Left kidney (tissue), 1 donor: ENCODE measurements at regions not wholly inside any gene's neighbourhood (a gene's known extent, or its start where the extent isn't known, plus 50 kb on each side); places are given as distances from the start of the nearest gene placed in this dataset.
A peak's percentile ranks its signal among the peaks of the same experiment; 100 is the strongest.

Experiments used
- DNase-seq: peaks from one replicate; pipeline ENCODE4 v3.0.0-alpha.2; 2013

DNA sequence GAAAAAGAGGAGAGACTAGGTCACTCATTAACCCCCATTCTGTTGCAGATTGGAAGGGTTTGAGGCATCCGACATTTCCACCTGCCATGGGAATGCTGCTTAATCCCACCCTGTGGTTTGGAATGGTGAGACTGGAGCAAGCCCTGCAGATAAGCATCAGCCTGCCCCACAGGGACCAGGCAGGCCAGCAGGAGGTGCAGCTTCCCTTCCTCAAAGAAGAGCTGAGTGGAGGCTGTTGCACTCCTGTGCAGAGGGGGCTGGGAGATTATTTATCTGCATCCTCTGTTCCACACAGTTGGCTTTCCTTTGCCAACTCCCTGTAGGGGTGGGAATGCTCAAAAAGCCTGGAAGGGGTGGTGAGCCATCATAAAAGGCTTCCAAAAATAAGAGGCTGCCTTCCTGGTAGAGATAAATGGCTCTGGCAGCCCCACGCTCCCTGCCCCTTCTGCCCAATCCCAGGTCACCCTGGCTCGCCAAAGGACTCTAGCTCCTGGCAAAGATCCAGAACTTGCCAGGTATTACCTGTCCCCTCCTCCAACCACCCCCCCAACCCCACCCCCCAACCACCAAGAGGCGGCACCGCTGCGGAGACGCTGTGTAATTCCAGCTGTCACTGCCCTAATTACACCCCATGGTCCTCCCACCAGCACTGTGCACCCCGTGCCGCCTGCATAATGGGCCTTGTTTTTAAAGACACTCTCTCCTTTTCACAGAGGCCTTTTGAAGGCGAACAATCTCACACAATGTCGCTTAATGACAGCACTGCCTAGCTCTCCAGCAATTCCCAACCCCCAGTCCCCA lies 83.0 kb upstream of the ZC3H12A start:
- no peak for DNase-seq

DNA sequence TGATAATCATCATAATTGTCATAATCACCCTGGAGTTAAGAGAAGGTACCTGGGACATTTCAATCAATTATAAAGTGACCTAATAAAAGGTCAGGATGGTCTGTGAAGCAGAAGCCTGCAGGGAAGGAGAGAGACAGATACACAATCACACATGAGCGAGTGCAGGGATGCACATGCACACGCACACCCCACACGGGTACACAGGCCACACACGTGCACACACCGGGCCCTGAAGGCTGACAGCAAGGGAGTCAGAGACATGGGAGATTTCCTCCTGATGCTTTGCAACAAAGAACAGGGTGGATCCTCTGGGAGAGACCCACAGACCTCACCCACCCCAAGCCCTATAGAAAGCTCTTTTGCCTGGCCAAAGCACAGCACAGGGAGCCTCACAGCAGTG lies 82.3 kb upstream of the ZC3H12A start:
- DNase-seq = no peak

DNA sequence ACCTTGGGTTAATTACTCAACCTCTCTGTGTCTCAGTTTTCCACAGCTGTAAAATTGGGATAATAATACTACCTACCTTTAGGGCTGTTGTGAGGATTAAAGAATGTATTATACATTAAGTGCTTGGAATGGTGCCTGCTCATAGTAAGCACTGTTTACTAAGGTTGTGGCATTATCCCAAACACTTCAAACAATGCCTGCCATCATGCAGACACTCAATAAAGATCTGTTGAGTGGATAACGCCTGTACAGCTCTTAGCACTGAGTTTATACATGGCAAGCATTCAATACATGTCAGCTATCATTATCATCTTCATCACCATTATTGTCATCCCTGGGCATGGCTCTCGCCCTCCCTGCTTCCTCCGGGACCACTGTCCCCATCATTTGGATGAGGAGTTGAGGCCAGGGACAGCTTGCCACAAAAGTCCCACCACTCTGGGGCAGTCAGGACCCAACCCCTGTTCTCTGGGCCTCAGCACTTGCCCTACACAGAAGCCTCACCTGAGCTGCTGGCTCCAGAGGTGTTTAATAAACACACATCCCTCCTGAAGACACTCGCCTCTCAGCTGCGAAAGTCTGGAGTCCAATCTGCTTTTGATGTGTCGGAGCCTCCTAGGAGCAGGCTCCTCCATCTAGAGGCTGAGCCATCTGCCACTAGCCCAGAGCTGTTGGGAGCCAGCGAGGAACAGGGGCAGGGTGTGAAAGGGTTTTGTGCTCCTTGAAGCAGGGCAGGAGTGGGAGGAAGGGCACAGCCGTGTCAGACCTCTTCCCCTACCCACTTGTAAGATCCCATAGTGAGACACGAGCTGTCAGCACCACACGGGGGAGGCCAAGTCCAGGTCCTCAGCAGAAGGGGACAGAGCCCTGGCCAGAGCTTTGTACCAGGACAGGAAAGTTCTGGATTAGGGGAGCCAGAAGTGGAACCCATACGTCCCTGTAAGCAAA lies 80.9 kb upstream of the ZC3H12A start:
- no peak for DNase-seq

DNA sequence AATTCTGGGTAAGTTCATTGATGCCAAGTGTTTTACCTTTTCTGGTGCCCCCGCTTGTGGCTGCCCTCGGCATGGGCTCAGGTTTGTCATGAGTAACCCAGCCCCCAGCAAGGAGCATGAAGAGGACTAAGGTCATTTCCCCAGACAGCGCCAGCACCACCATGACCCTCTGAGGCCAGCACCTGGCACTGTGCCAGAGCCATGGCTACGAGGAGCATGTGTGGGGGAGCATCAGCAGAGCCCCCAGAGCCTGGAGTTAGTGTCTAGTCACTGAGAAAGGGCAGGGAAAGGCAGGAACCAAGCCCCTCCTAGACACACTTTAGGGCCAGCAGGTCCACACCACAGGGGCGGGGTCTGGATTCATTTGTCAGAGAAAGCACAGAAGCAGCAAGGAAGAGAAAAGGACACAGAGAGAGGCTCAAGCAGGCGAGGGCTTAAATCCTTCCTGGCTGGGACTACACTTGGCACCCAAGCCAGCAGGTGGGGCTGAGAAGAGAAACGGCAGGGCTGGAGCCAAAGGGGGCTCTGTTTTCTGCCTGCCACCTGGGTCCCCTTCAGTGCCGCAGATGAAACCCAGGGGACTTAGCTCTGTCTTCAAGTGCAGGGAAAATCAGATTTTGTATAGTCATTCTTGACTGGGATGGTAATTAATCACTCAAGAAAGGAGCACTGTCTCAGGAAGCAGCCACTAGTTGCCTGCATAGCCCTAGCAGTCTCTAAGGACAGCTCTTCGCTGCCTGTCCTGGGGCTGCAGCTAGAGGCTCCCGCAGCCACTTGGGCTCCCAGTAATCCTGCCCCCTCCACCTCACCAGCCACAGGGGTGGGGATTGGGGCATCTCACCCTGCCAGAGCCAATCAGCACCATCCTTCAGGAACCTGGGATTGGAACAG lies 79.6 kb upstream of the ZC3H12A start:
- DNase-seq = no peak

DNA sequence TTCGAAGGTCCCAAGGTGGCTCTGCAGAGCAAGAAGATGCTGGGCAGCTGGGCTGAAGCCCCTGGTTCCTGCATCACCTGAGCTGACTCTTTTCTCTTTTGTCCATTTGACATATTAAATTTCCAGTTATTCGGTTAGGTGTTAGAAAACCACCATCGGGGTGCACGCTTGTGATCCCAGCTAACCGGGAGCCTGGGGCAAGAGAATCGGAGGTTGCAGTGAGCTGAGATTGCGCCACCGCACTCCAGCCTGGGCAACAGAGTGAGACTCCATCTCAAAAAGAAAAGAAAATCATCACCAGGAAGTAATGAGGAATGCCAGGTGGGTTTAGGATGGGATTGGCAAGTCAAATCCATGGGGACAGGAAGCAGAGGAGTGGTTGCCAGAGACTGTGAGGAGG lies 76.3 kb upstream of the ZC3H12A start:
- DNase-seq = no peak

DNA sequence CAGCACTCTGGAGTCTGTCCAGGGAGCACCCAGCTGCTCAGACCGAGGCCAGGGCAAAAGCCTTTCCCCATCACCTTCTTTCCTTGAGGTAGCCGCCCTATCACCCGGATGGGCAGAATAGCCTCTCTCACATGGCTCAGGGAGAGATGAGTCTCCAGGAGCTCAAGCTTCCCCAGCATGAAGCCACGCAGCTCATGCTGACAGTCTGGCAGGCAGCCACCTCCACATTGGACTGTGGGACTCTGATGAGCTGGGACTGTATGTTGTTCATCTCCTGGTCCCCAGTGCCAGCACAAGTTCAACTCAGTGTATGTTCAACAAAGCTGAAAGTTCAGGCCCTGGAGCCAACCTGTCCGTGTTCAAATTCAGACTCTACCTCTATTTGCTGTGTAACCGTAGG lies 75.2 kb upstream of the ZC3H12A start:
- no peak for DNase-seq

DNA sequence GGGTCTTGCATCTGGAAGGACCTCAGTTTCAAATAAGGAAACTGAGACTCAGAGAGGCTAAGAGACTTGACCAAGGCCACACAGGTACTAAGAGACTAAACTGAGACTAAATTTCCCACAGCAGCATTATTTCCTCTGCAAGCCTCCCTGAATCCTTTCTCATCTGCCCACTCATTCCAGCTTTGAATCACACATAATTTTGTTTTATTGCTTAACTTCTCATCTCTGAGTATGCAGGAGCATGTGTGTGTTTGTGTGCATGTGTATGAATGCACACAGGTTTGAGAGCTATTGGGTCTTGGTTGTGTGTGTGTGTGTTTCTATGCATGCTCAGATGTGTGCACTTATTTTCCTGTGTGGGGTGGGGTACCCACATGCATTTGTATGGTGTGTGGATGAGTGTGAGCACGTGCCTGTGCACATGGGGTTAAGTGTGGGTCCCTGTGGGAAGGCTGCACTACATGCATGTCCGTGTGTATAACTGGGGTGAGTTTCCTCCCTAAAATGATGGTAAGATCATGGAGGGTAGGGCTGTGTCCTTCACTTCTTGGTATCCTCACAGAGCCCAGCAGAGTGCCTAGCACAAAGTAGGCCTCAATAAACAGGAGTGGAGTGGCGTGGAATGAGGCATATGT lies 74.4 kb upstream of the ZC3H12A start:
- DNase-seq = no peak

DNA sequence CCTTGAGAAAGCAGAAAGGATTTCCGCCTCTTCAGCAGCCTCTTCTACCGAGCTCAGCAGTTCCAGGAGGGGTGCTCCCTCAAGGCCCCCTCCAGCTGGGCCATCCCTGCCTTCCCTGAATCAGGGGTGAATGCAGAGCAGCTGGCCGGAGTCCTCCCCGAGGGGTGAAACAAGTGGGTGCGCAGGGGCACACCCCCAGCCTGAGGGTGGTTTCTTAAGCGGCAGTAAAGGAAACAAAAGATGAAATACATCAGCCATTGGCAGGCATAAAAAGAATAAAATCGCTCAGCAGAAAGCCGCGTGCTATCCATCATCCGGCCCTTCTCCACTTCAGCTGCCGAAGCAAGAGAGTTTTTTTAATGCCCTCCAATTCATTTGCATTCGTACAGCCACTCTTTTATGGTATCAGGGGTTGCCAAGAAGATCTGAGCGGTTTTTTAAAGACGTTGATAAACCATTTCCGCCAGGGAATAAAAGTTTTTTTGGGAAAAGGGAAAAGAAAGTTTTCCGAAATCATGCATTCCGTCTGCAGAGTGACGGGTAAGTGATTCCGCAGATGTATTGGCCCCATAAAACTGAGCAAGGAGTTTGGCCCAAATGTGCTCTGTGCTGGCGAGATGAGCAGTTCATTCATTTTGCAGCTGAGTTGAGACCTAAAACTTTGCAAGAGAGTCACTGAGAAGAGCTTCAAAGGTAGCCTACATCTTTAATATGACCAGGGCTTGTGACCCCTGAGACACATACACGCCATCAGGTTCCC lies 73.7 kb upstream of the ZC3H12A start:
- DNase-seq = no peak

DNA sequence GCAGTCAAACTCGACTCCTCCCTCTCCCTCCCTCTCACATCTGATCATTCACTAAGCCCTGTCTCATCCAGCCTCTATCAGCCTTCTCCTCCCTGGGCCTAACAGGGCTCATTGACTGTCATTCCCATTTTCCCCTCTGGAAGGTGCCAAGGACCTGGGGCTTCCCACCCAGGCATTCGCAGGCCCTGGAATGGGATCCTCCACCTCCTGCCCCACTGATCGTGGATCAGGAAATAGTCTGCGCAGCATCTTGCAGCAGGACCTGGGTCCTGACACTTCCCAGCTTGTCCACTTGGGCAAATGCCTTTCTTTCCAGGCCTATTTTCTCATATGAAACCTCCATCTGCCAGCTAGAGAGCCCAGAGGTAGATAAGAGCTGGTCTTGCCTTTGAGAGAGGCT lies 71.2 kb upstream of the ZC3H12A start:
- no peak for DNase-seq

DNA sequence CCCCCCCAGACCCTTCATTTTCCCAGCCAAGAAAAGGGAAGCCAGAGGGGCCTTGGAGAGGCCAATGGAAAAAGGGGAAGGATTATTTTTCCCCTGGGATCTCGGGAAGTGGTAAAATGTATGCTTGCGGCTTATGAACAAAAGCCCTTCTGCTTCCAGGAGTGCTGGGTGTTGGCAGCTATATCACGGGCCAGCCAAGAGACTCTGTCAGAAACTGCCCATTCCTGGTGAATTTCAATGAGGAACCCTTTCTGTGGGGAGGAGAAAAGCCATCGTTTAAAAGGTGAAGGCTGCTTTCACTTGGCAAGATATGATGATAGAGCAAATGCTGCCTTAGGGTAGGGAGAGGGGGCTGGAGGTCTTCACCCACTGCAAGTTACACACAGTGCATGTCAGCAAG lies 69.7 kb upstream of the ZC3H12A start:
- DNase-seq = no peak

DNA sequence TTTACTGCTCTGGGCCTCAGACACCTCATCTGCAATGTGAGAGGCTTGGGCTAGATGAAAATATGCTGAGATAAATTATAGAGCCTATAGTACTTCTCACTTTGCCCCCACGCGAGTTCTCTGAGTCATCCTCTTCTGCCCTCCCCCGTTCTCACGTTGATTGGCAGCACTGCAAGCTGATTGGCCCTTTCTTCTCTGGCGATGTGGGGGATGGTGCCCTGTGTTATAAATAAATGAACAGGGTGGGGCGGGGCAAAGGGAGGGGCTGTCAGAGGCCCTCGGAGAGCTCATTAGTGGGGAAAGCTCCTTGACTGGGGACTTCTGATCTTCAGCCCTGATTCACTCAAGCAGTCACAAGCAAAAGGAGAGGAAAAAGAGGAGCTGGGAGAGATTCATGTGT lies 64.3 kb upstream of the ZC3H12A start:
- no peak for DNase-seq

DNA sequence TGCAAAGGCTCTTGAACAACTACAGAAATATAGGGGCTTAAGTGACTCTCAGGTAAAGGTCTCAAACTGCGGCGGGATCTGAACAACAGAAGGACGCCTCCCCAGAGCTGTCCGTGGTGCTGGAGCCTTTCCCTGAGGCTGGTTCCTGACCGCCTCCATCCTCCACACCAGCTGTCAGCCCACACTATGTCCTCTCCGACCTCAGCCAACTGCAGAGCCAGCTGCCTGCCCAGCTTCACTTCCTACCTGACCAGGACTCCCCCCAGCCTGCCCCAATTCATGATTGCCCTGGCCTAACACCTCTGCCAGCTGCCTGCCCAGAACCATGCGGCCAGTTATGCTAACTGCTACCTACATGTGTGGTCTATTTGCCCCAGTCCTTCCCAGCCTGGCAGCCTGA lies 63.6 kb upstream of the ZC3H12A start:
- peak; percentile 51 for DNase-seq

DNA sequence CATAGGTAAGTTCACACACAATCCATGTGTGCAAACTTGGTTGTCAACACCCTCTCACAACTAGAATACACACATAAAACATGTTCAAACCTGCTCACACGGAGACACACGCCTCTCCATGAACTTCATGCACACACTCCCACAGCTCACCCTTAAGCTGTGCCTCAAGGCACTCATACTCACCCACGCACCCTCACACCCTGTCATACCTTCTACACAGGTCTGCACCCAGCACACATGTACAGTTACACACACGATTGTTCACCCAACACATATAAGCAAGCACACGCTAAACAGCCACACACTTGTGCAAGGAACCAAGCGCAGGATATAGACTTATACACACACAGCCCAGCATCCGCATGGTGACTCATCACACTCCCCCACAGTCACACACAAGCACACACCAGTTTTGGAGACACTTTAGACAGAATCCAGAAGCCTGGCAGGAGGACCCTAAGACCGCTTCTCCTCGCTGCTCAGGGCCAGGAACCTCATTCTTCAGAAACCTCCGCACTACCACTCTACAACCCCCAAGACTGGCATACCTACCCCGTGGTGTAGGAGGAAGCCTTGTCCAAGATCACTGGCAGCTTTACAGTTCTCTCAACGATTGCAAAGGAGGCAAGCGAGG lies 58.7 kb upstream of the ZC3H12A start:
- DNase-seq = no peak

DNA sequence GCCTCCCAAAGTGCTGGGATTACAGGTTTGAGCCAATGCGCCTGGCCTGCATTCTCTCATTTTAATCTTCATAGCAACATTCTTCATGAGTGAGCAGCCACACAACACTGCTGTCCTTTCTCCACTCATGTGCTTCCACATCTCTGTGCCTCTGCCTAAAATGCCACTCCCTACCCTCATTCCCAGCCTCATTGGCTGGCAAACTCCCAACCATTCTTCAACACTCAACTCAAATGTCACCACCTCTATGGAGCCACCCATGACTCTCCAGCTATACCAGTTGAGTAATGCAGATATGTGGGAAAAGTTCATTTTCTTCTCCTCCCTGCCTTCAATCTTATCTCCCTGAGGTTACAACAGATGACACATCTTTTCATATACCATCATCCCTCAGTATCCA lies 53.9 kb upstream of the ZC3H12A start:
- no peak for DNase-seq

DNA sequence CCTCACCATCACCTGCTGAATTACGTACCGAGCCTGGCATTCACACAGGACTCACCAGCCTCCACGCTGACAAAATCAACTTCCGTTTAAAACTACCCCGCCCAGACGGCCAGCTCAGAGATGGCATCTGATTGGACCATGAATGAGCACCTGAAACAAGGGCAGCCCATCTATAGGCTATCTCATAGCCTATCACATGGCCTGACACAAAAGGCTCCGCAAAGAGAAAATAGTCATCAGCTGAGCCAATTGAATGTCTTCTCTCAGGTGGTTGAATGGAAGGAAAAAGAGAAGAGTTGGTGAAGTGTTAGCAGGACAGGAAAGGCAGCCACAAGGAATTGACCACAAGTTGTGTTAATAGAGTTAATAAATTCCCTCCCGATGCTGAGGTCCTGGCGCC lies 50.6 kb upstream of the ZC3H12A start:
- DNase-seq = no peak

DNA sequence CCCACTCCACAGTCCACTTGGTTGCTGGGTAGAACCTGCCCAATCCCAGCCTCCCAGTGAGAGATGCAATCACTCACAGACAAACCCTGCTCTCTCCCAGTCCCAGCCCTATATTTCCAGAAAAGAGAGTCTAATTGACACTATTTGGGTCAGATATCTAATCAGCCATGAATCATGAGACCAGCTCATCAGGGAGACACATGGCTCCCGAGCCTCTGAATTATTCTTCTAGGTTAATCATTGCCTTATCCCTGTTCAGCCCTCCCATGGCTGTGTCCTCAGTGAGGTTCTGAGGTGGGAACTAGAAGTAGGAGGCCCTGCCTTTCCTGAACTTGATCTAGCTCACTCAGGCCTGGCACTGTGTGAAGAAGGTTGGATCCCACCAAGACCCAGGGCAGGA lies 49.9 kb upstream of the ZC3H12A start:
- no peak for DNase-seq
